ENCODE measurements at regions not wholly inside any gene's neighbourhood (a gene's known extent, or its start where the extent isn't known, plus 50 kb on each side); places are given as distances from the start of the nearest gene placed in this dataset.

DNA sequence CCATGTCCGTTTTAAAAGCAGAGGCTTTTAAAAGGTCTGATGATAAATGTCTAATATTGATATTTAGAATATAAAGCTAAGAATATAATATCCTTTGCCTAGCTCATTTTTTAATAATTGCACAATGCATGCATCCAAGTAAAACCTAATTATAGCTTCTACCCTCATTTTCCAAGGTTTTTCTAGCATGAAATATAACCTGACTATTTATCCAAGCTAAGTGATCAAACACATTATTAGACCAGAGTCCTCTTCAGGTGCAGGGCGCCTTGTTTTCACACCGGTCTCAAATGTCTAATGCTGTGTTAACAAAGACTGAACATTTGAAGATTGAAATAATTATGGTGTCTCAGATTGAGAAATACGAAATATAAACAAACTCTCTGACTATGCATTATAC, 648.9 kb upstream of the CXADR start:
- H3K79me2 ChIP-seq (ENCODE audit: insufficient read depth), result no peaks in the 10 kb centered on the region
- H3K4me2 ChIP-seq (ENCODE audit: unreplicated experiment), result no peak overlapping the region
- TF ChIP-seq EZH2phosphoT487 (IDR thresholded peaks at IDR 0.05; ENCODE audit: insufficient read depth, low read depth) (no peak), EZH2 (IDR thresholded peaks at IDR 0.05; ENCODE audit: insufficient read depth, poor library complexity, severe bottlenecking) (no peak)
- H3K9ac ChIP-seq, result no peak overlapping the region
- no peaks in the 10 kb centered on the region for H3F3A ChIP-seq (ENCODE audit: insufficient read depth)
- no peak for DNase-seq
- no peaks in the 10 kb centered on the region for H3K27me3 ChIP-seq (replicated peaks; ENCODE audit: insufficient read depth)
- H3K9me3 ChIP-seq (ENCODE audit: low read depth), result no peaks in the 10 kb centered on the region
- no peak overlapping the region for H2AFZ ChIP-seq
- no peaks in the 10 kb centered on the region for H3K9me2 ChIP-seq (ENCODE audit: insufficient read depth)
- in situ Hi-C loops (cut with MboI), result no loop called here
- WGBS, 2 experiments (ENCODE audit: low coverage in 1 of 2, low lambda C conversion rate in 2 of 2, missing lambda C conversion rate in 2 of 2), result 83 to 90% methylated on average over 4 of the region's 4 CpGs
- no peak overlapping the region for H3K4me3 ChIP-seq
- H4K20me1 ChIP-seq (ENCODE audit: insufficient read depth), result no peaks in the 10 kb centered on the region
- H3K4me1 ChIP-seq (ENCODE audit: insufficient read depth), result no peaks in the 10 kb centered on the region
- H3K27ac ChIP-seq, result no peak overlapping the region
- no peaks in the 10 kb centered on the region for H3K36me3 ChIP-seq (ENCODE audit: low read depth)

DNA sequence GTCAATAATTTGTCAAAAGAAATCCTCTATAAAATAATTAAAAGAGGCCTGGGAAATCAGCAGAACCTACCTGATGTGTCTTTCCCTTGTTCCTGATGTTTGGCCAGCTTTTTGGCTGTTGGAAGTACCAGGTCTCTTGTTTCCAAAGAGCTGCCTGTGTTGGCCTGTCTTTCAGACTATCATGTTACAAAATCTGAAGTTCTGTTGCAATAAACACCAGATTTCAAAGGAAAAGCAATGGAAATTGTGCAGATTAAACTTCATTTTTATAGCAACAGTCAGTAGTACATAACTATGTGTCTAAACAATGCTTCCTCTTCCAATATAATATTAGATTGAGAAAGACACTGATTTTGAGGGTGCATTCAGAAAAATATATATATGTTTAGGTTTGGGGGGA, 647.2 kb upstream of the CXADR start:
- no peaks in the 10 kb centered on the region for H3F3A ChIP-seq (ENCODE audit: insufficient read depth)
- DNase-seq, result peak; percentile 6
- H3K9ac ChIP-seq, result no peak overlapping the region
- no peaks in the 10 kb centered on the region for H3K27me3 ChIP-seq (replicated peaks; ENCODE audit: insufficient read depth)
- TF ChIP-seq EZH2phosphoT487 (IDR thresholded peaks at IDR 0.05; ENCODE audit: insufficient read depth, low read depth), result no peak
- in situ Hi-C loops (cut with MboI), result no loop called here
- H3K36me3 ChIP-seq (ENCODE audit: low read depth), result no peaks in the 10 kb centered on the region
- H3K4me1 ChIP-seq (ENCODE audit: insufficient read depth), result 0 out of 2 replicates have a peak, but pooled peaks cover 6% of the 10 kb centered on the region
- no peaks in the 10 kb centered on the region for H3K9me2 ChIP-seq (ENCODE audit: insufficient read depth)
- H3K27ac ChIP-seq, result no peak overlapping the region
- H3K4me3 ChIP-seq, result no peak overlapping the region
- H2AFZ ChIP-seq, result no peak overlapping the region
- no peaks in the 10 kb centered on the region for H4K20me1 ChIP-seq (ENCODE audit: insufficient read depth)
- no peaks in the 10 kb centered on the region for H3K9me3 ChIP-seq (ENCODE audit: low read depth)
- no peak overlapping the region for H3K4me2 ChIP-seq (ENCODE audit: unreplicated experiment)
- no peaks in the 10 kb centered on the region for H3K79me2 ChIP-seq (ENCODE audit: insufficient read depth)

DNA sequence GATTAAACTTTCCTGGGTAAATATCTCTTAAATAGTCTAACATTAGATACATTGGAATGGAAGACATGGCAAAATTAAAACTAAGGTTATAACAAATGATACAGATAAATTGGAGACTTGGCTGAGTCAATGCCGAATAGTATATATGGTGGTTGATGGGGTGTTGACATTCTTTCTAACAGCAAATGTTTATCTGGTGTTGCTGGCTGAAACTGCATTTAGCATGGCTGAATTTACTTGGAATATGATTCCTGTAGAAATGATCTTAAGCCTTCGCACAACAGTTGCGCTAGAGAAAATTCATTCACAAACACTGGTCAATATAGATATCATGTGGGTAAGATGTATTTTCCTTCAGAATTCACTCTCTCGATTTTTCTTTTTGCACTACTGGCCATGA, 646.0 kb upstream of the CXADR start:
- H3K9me3 ChIP-seq (ENCODE audit: low read depth), result no peaks in the 10 kb centered on the region
- H2AFZ ChIP-seq, result no peak overlapping the region
- H3K36me3 ChIP-seq (ENCODE audit: low read depth), result no peaks in the 10 kb centered on the region
- H3K4me2 ChIP-seq (ENCODE audit: unreplicated experiment), result no peak overlapping the region
- DNase-seq, result no peak
- no peaks in the 10 kb centered on the region for H3F3A ChIP-seq (ENCODE audit: insufficient read depth)
- in situ Hi-C loops (cut with MboI), result no loop called here
- H3K79me2 ChIP-seq (ENCODE audit: insufficient read depth), result no peaks in the 10 kb centered on the region
- no peaks in the 10 kb centered on the region for H4K20me1 ChIP-seq (ENCODE audit: insufficient read depth)
- 86 to 89% methylated on average over 4 of the region's 4 CpGs for WGBS, 2 experiments (ENCODE audit: low coverage in 1 of 2, low lambda C conversion rate in 2 of 2, missing lambda C conversion rate in 2 of 2)
- H3K27me3 ChIP-seq (replicated peaks; ENCODE audit: insufficient read depth), result no peaks in the 10 kb centered on the region
- no peak overlapping the region for H3K9ac ChIP-seq
- H3K9me2 ChIP-seq (ENCODE audit: insufficient read depth), result no peaks in the 10 kb centered on the region
- H3K4me3 ChIP-seq, result no peak overlapping the region
- H3K27ac ChIP-seq, result no peak overlapping the region
- TF ChIP-seq EZH2phosphoT487 (IDR thresholded peaks at IDR 0.05; ENCODE audit: insufficient read depth, low read depth) (no peak), EZH2 (IDR thresholded peaks at IDR 0.05; ENCODE audit: insufficient read depth, poor library complexity, severe bottlenecking) (no peak)
- 0 out of 2 replicates have a peak, but pooled peaks cover 6% of the 10 kb centered on the region for H3K4me1 ChIP-seq (ENCODE audit: insufficient read depth)

DNA sequence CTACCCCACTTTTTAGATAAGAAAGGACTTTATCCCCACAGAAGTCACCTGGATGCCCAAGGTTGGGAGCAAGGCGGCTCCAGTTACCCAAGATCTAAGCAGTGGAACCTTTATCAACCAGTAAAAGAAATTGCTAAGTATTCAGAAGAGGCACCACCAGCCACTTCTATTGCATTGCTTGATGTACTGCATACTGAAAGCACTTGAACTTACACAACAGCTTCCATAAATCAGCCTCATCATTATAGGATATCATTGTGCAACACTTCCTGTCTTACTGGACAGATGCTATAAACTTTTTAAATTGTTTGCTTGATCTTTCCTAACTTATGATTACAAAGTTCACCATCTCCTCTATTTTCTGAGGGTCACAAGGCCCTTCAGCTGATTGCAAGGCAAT, 642.7 kb upstream of the CXADR start:
- Histone ChIP-seq H2AFZ (no peak overlapping the region), H4K20me1 (ENCODE audit: insufficient read depth) (no peaks in the 10 kb centered on the region), H3K4me3 (no peak overlapping the region), H3K9me3 (ENCODE audit: low read depth) (no peaks in the 10 kb centered on the region), H3K27ac (no peak overlapping the region), H3K36me3 (ENCODE audit: low read depth) (no peaks in the 10 kb centered on the region), H3K27me3 (replicated peaks; ENCODE audit: insufficient read depth) (no peaks in the 10 kb centered on the region), H3K4me1 (ENCODE audit: insufficient read depth) (0 out of 2 replicates have a peak, but pooled peaks cover 6% of the 10 kb centered on the region), H3K9ac (no peak overlapping the region), H3F3A (ENCODE audit: insufficient read depth) (no peaks in the 10 kb centered on the region), H3K4me2 (ENCODE audit: unreplicated experiment) (no peak overlapping the region), H3K79me2 (ENCODE audit: insufficient read depth) (no peaks in the 10 kb centered on the region), H3K9me2 (ENCODE audit: insufficient read depth) (no peaks in the 10 kb centered on the region)
- WGBS, 2 experiments (ENCODE audit: low coverage in 1 of 2, low lambda C conversion rate in 2 of 2, missing lambda C conversion rate in 2 of 2), result 72 to 77% methylated on average over 1 of the region's 1 CpG
- in situ Hi-C loops (cut with MboI), result no loop called here
- TF ChIP-seq EZH2phosphoT487 (IDR thresholded peaks at IDR 0.05; ENCODE audit: insufficient read depth, low read depth) (no peak), EZH2 (IDR thresholded peaks at IDR 0.05; ENCODE audit: insufficient read depth, poor library complexity, severe bottlenecking) (no peak)
- peak; percentile 45 for DNase-seq

DNA sequence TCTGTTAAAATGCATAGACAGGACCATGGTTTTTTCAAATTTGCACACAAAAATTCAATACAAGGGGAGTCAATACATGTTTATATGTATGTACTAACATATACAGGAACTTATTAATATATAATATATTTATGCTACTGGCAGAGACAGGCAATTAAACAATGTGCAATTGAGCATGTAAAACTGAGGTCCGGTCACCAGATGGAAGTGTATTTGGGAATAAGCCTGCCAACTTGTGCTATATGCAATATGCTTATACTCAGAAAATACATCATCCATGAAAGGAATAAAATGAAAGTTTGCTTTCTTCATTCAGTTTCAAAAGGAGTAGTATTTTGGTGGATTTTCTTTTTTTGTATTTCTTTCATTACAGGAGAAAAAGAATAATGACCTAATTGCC, 640.2 kb upstream of the CXADR start:
- H3K27me3 ChIP-seq (replicated peaks; ENCODE audit: insufficient read depth), result no peaks in the 10 kb centered on the region
- in situ Hi-C loops (cut with MboI), result no loop called here
- H3K4me2 ChIP-seq (ENCODE audit: unreplicated experiment), result no peak overlapping the region
- H3K9me3 ChIP-seq (ENCODE audit: low read depth), result no peaks in the 10 kb centered on the region
- H3K9ac ChIP-seq, result no peak overlapping the region
- H3F3A ChIP-seq (ENCODE audit: insufficient read depth), result no peaks in the 10 kb centered on the region
- H2AFZ ChIP-seq, result no peak overlapping the region
- H3K4me3 ChIP-seq, result no peak overlapping the region
- H3K36me3 ChIP-seq (ENCODE audit: low read depth), result no peaks in the 10 kb centered on the region
- no peaks in the 10 kb centered on the region for H4K20me1 ChIP-seq (ENCODE audit: insufficient read depth)
- 91 to 98% methylated on average over 1 of the region's 1 CpG for WGBS, 2 experiments (ENCODE audit: low coverage in 1 of 2, low lambda C conversion rate in 2 of 2, missing lambda C conversion rate in 2 of 2)
- TF ChIP-seq EZH2phosphoT487 (IDR thresholded peaks at IDR 0.05; ENCODE audit: insufficient read depth, low read depth), result no peak
- no peak for TF ChIP-seq EZH2 (IDR thresholded peaks at IDR 0.05; ENCODE audit: insufficient read depth, poor library complexity, severe bottlenecking)
- no peaks in the 10 kb centered on the region for H3K79me2 ChIP-seq (ENCODE audit: insufficient read depth)
- no peaks in the 10 kb centered on the region for H3K9me2 ChIP-seq (ENCODE audit: insufficient read depth)
- H3K4me1 ChIP-seq (ENCODE audit: insufficient read depth), result 0 out of 2 replicates have a peak, but pooled peaks cover 6% of the 10 kb centered on the region
- H3K27ac ChIP-seq, result no peak overlapping the region
- no peak for DNase-seq

Data from GM23248 (cell line).